Coronary artery (tissue), 2 donors: ENCODE measurements at regions not wholly inside any gene's neighbourhood (a gene's known extent, or its start where the extent isn't known, plus 50 kb on each side); places are given as distances from the start of the nearest gene placed in this dataset.

ENCODE experiments used
- DNase-seq: peaks from one replicate; pipeline ENCODE4 v3.0.0-alpha.2; 2017; ENCODE audit warnings: low spot score
- H3K27ac ChIP-seq, 2 donors: fragments of 200-600 bp; sonication (generic); one replicate each; pipeline ENCODE4 v1.5.1; 2016 to 2019
- H3K4me3 ChIP-seq: fragments of 200-600 bp; sonication (generic); 2 replicates; pipeline ENCODE4 v1.5.1; 2016; ENCODE audit warnings: mild to moderate bottlenecking, moderate library complexity
- TF ChIP-seq, protein P1 (sequence below): fragments of 200-600 bp; sonication (generic); IDR thresholded peaks from one replicate; pipeline ENCODE4 v1.5.1; 2019; ENCODE audit warnings: antibody characterized with exemption

DNA sequence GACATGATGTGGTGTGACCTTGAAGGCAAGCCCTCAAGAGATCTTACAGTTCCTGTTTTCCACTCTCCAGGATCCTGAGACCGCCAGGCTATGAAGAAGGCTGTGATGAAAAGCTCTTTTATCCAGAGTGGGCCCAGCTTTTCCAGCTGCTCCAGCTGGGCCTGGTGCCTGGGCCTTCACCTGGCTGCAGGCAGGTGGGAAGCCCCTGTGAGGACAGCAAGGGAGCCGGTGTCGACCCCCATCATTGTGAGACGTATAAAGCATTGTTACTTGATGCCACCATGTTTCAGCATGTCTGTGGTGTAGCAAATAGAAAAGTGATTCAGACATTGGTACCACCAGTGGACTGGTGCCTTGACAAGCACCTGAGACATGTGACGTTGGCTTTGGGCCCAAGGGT lies 190.2 kb downstream of the KIF26A start:
- TF ChIP-seq, protein P1, sequence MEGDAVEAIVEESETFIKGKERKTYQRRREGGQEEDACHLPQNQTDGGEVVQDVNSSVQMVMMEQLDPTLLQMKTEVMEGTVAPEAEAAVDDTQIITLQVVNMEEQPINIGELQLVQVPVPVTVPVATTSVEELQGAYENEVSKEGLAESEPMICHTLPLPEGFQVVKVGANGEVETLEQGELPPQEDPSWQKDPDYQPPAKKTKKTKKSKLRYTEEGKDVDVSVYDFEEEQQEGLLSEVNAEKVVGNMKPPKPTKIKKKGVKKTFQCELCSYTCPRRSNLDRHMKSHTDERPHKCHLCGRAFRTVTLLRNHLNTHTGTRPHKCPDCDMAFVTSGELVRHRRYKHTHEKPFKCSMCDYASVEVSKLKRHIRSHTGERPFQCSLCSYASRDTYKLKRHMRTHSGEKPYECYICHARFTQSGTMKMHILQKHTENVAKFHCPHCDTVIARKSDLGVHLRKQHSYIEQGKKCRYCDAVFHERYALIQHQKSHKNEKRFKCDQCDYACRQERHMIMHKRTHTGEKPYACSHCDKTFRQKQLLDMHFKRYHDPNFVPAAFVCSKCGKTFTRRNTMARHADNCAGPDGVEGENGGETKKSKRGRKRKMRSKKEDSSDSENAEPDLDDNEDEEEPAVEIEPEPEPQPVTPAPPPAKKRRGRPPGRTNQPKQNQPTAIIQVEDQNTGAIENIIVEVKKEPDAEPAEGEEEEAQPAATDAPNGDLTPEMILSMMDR: no peak
- DNase-seq: no peak
- no peak overlapping the region for H3K4me3 ChIP-seq
- no peak overlapping the region for H3K27ac ChIP-seq

DNA sequence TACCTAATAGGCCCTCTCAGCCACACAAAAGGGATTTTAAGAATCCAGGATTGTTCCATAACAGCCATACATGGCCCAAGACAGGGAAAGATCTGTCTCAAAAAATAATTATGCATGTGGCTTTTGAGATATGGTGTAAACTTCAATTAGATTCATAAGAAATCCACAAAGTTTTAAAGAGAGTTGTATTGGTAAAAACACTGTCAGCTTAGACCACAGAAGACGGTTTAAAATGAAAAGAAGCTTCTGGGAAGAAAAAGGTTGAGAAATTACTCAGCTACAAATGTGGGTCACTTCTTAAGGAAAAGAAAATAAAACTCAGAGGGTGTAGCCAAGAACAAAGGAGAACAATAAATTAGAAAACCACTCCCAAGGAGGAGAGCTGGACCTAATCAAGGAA lies 191.4 kb downstream of the KIF26A start:
- no peak for DNase-seq
- TF ChIP-seq, protein P1: no peak
- Histone ChIP-seq H3K27ac (no peak overlapping the region), H3K4me3 (no peak overlapping the region)

DNA sequence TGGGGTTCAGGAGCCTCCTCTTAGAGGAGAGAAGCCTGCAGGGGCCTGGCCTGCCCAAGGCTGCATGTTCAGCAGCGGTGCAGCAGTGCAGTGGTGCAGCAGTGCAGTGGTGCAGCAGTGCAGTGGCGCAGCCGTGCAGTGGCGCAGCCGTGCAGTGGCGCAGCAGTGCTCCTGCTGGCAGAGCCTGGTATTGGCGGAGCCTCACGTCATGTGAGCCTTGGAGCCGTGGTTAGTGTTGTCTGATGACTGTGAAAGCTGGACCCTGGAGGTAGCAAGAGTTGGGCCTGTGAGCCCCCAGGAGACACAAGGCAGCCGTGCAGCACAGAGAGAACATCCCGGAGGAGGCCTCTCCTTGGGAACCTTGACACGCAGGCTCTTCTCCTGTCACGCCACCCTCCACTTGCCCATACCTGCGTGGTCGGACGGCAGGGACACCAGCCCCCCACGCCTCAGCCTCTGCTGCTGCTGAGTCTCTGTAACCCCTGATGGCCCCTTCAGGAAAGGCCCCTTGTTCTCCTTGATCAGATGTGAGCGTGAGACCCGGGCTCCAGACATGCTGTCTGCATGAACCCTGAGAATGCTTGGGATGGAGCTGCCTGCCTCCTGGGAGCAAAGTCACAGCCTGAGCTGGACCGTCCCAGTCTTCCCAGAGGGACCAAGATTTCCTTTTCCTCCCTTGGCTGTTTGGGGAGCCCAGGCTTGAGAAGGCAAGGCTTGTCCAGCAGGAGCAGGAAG lies 193.7 kb downstream of the KIF26A start:
- Histone ChIP-seq H3K27ac (no peak overlapping the region), H3K4me3 (no peak overlapping the region)
- peak; percentile 64 for DNase-seq
- TF ChIP-seq, protein P1: no peak

DNA sequence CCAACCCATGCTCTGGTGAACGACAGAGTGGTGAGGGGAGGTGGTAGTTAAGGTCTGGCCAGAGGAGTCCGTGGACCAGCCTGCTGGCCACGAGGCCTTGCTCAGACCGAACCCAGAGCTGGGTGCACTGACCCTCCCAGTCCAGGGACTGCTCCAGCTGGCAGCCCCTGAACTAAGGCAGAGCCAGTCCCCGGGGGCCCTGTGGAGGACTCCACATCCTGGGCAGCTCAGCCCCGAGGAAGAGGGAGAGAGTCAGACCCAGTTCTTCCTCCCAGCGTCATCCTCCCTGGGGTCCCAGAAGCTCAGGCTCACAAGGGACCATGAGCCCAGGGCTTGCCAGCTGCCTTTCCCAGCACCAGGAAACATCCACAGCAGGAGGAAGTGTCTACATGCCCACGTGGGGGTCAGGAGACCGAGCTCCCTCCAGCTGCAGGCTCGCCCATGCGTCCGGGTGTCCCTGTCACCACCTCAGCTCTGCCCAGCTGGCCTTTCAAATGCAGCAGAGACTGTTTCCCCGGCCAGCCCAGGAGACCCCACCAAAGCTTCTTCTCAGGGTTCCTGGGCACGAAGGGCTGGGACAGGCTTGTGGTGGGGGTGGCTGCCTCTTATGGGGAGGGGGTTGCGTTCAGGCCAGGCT lies 194.4 kb downstream of the KIF26A start:
- no peak overlapping the region for H3K27ac ChIP-seq
- TF ChIP-seq, protein P1: no peak
- H3K4me3 ChIP-seq: no peak overlapping the region
- DNase-seq: peak; percentile 49

DNA sequence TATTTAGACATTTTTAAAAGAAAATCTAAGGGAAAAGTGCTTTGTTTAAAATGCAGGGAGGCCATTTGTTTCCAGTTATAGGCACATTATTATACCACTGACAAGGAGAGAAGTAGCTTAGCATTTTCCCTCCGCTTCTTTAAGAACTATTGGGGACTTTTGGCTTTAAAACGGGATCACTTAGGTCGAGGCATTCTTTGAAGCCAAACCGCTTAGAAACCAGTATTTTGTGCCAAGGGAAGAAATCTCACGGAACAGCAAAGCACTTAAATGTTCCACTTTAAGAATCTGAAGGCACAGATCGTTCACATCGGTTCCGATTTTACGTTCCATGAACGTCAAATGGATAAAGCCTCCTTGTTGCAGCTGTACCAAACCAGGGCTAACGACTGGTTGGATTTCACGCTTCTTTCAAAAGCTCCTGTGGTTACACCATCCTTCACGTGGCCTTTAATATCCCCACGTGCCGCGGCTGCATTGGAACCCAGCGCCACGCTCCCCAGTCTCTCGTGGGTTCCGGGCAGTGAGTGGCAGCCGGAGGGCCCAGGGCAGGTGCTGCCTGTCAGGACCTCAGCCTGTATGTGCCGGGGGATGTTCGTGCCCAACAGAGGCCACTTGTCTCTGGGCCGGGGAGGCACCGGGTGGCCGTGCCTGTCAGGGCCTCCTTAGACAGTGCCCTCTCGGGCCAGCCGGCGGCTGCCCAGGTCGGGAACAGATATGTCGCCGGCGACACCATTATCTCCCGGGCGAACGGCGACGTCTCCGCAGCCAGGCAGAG lies 195.4 kb downstream of the KIF26A start:
- Histone ChIP-seq H3K27ac (no peak overlapping the region), H3K4me3 (no peak overlapping the region)
- TF ChIP-seq, protein P1: no peak
- DNase-seq: peak; percentile 35

DNA sequence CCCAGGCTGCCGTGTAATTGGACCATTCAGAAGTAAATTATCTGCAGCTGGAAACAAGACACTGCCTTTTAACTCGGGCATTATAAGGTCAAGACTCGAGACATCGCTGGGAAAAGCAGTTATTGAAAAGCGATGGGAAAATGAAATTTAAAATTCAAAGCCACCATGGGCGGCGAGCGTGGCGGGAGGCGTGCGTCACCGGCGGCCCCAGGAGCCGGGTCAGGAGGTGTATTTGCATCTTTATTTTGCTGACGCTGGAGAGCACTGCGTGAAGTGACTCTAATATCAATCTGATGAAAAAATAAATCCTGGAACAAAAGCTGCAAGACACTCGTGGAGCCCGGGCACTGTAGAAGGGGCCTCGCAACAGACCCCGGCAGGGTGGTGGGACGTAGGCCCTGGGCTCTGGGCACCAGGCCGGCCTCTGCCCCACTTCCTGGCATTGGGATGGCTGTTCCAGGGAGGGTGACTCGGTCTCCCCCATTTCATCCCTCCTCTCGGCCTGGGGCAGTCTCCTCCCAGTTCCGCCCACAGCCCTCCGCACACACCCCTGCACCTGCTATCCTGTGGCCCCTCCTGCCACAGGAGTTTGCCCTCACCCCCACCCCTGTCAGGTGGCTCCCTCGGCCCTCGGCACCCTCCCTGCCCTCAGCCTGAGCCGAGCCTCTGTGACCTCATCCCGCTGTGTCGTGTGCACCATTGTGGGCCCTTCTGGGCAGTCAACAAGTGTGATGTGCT lies 196.2 kb downstream of the KIF26A start:
- peak; percentile 31 for DNase-seq
- no peak overlapping the region for H3K4me3 ChIP-seq
- H3K27ac ChIP-seq: no peak overlapping the region
- TF ChIP-seq, protein P1: no peak
